ENCODE measurements at regions not wholly inside any gene's neighbourhood (a gene's known extent, or its start where the extent isn't known, plus 50 kb on each side); places are given as distances from the start of the nearest gene placed in this dataset.

DNA sequence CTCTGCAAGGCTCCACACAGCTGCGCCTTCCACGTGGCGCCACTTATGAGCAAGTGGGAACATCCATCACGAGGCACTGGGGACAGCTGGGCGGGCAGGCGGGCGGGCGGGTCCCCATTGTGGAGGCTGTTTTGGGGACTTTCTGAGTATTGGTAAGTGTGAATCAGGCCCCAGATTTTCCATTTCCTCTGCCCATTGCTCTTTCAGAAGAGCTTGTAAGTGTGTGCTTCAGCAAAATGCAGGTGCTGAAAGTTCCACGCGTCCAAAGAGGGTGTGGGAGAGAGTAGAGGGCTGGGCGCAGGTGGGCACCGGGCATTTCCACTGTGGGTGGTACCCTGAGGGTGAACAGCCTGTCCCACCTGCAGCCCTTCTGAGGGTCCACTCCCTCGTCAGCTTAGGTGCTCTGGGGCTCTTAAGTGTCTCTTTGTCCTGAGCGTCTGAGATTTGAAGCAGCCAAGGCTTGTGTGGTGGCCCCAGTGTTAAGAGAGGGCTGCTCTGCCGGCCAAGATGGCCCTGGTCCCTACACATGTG, 177.1 kb downstream of the RPLP1 start:
- no peak for DNase-seq (ENCODE audit: low spot score in 2 of 2)
- TF ChIP-seq, protein P1, sequence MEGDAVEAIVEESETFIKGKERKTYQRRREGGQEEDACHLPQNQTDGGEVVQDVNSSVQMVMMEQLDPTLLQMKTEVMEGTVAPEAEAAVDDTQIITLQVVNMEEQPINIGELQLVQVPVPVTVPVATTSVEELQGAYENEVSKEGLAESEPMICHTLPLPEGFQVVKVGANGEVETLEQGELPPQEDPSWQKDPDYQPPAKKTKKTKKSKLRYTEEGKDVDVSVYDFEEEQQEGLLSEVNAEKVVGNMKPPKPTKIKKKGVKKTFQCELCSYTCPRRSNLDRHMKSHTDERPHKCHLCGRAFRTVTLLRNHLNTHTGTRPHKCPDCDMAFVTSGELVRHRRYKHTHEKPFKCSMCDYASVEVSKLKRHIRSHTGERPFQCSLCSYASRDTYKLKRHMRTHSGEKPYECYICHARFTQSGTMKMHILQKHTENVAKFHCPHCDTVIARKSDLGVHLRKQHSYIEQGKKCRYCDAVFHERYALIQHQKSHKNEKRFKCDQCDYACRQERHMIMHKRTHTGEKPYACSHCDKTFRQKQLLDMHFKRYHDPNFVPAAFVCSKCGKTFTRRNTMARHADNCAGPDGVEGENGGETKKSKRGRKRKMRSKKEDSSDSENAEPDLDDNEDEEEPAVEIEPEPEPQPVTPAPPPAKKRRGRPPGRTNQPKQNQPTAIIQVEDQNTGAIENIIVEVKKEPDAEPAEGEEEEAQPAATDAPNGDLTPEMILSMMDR (IDR thresholded peaks at IDR 0.05), result no peak
- no peaks in the 10 kb centered on the region for H3K36me3 ChIP-seq
- H3K9me3 ChIP-seq, result peaks cover 0 to 4% of the 10 kb centered on the region in 2 donors
- H3K4me3 ChIP-seq, result no peak overlapping the region
- intact Hi-C loops (cut with DNase I), result no loop called here
- no peaks in the 10 kb centered on the region for H3K27me3 ChIP-seq
- H3K27ac ChIP-seq, result no peak overlapping the region
- peaks cover 0 to 7% of the 10 kb centered on the region in 2 donors for H3K4me1 ChIP-seq

DNA sequence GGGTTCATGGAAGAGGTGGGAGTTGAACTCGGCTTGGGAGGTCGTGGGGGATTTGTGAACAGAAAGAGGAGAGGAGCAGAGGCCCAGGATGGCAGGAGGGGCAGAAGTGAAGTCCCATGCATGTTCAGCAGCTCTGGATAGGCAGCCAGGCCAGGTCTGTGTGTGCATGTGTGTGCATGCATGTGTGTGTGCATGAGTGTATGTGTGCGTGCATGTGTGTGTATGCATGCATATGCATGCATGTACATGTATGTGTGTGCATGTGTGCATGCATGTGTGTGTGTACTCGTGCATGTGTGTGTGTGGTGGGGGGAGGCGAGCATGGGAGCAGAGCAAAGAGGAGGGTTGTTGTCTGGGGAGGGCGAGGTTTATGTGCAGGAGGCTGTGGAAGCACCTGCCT, 178.4 kb downstream of the RPLP1 start:
- Histone ChIP-seq H3K27me3 (no peaks in the 10 kb centered on the region), H3K4me3 (no peak overlapping the region), H3K9me3 (peaks cover 0 to 4% of the 10 kb centered on the region in 2 donors), H3K36me3 (no peaks in the 10 kb centered on the region), H3K27ac (no peak overlapping the region), H3K4me1 (no peaks in the 10 kb centered on the region)
- no peak for DNase-seq (ENCODE audit: low spot score in 2 of 2)
- TF ChIP-seq, protein P1 (IDR thresholded peaks at IDR 0.05), result no peak
- intact Hi-C loops (cut with DNase I), result no loop called here

DNA sequence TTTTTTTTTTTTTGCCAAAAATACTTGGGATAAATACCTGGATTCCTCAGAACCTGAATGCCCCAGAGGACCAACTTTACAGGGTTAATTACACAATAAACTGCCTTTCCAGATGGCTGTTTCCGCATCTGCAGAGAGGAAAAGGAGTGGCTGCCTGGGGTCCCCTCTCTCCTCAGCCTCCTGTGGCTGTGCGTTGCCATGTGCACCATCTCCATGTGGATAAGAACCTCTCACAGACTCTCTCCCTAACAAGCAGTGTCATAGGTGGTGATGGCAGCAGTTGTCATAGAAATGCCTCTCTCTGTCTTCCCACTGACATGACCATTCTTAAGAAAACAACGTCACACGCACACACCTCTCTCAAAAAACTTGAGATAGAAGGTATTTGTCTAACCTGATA, 179.4 kb downstream of the RPLP1 start:
- H3K36me3 ChIP-seq, result no peaks in the 10 kb centered on the region
- no peaks in the 10 kb centered on the region for H3K27me3 ChIP-seq
- H3K4me1 ChIP-seq, result no peaks in the 10 kb centered on the region
- no peak overlapping the region for H3K27ac ChIP-seq
- H3K9me3 ChIP-seq, result peaks cover 0 to 4% of the 10 kb centered on the region in 2 donors
- no peak for DNase-seq (ENCODE audit: low spot score in 2 of 2)
- TF ChIP-seq, protein P1 (IDR thresholded peaks at IDR 0.05), result no peak
- H3K4me3 ChIP-seq, result no peak overlapping the region
- intact Hi-C loops (cut with DNase I), result no loop called here

DNA sequence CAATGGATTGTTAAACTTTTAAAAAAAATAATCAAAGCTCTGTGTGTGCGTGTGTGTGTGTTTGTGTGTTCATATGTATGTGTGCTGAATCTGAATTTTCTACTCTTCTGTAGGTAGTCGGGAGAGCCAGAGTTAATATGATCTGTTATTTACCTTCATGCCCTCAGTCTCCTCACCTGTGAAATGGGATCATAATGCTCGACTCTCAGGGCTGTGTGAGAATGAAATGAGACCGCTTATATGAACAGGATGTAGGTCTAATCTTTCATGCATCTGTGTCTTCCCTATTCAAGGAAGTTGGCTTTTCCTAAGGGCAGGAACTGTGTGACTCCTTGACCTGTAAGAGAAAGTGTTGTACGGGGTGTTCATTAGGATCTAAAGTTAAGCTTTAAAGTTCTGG, 182.2 kb downstream of the RPLP1 start:
- Histone ChIP-seq H3K27me3 (no peaks in the 10 kb centered on the region), H3K4me3 (no peak overlapping the region), H3K9me3 (peaks cover 0 to 5% of the 10 kb centered on the region in 2 donors), H3K36me3 (no peaks in the 10 kb centered on the region), H3K4me1 (no peaks in the 10 kb centered on the region), H3K27ac (no peak overlapping the region)
- TF ChIP-seq, protein P1 (IDR thresholded peaks at IDR 0.05), result no peak
- intact Hi-C loops (cut with DNase I), result no loop called here
- no peak for DNase-seq (ENCODE audit: low spot score in 2 of 2)

DNA sequence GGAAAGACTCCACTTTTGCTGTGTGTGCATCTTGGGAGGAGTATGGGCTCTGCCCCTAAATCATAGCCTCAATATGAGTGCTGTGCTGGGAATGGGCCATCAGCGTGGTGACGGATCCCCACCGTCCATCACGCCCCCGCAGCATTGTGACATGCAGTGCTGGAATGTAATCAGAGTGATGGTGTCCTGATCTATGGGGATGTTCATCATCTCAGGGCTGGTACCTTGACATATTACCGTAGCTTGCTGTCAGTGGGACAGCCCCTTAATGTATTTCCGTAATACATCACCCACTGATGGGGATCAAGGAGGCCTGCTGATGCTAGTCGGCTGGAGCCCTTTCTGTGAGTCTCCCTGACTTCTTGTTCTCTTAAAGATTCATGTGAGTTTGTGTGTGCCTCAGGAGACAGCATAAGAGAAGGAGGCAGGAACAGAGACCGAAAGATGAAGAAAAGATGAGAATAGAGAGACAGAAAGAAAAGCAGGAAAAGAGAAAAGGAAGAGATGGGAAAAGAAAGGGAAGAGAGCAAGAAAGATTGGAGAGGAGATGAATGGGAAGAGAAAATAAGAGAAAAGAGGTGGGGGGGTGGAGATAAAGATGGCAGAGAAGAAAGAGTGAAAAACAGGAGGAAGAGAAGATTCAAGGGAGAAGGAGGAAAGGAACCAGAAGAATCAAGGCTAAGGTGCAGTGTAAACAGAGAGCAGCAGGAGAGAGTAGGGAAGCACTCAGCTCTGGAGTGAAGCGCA, 183.7 kb downstream of the RPLP1 start:
- Histone ChIP-seq H3K27me3 (no peaks in the 10 kb centered on the region), H3K9me3 (peaks cover 0 to 16% of the 10 kb centered on the region in 2 donors), H3K4me3 (no peak overlapping the region), H3K36me3 (no peaks in the 10 kb centered on the region), H3K4me1 (no peaks in the 10 kb centered on the region), H3K27ac (no peak overlapping the region)
- TF ChIP-seq, protein P1 (IDR thresholded peaks at IDR 0.05), result no peak
- DNase-seq (ENCODE audit: low spot score in 2 of 2), result no peak
- intact Hi-C loops (cut with DNase I), result no loop called here
